K562 (cell line): ENCODE measurements at regions not wholly inside any gene's neighbourhood (a gene's known extent, or its start where the extent isn't known, plus 50 kb on each side); places are given as distances from the start of the nearest gene placed in this dataset.

ENCODE experiments used
- AFF1 ChIP-seq, 2 experiments: fragments of 450-650 bp; IDR thresholded peaks; 2 replicates each; pipeline ENCODE4 v1.6.1; 2018; ENCODE audit warnings: mild to moderate bottlenecking in 2 of 2, low read depth in 1 of 2; ENCODE audit not compliant: partially characterized antibody in 2 of 2
- BRD4 ChIP-seq: fragments of 200-600 bp; sonication (generic); IDR thresholded peaks from 2 replicates; pipeline ENCODE4 v1.6.1; 2017; ENCODE audit warnings: inconsistent platforms
- CTCF ChIP-seq, 3 experiments: IDR thresholded peaks in 2 of 3; conservative IDR thresholded peaks in 1 of 3; 2 replicates each; pipeline ENCODE4 v1.5.1; 2011 to 2012; ENCODE audit warnings: low read length in 3 of 3, mild to moderate bottlenecking in 3 of 3, control low read depth in 2 of 3, improper control_type of control experiment in 1 of 3, inconsistent platforms in 1 of 3, low read depth in 1 of 3, mixed read lengths in 1 of 3, moderate library complexity in 1 of 3; ENCODE audit not compliant: insufficient read depth in 2 of 3
- ETS2 ChIP-seq: IDR thresholded peaks from 2 replicates; pipeline ENCODE4 v1.6.1; 2016; ENCODE audit warnings: borderline replicate concordance, missing genetic modification characterization, mild to moderate bottlenecking, moderate library complexity, missing compliant biosample characterization; ENCODE audit not compliant: poor library complexity, severe bottlenecking
- NCOA1 ChIP-seq: fragments of 450-650 bp; IDR thresholded peaks from 2 replicates; pipeline ENCODE4 v1.6.1; 2016; ENCODE audit warnings: low read depth
- PHF8 ChIP-seq: fragments of 200-600 bp; sonication (generic); IDR thresholded peaks from 2 replicates; pipeline ENCODE4 v1.6.1; 2012; ENCODE audit warnings: mixed run types, mild to moderate bottlenecking, inconsistent platforms, low read length, moderate library complexity, borderline replicate concordance
- PRDM10 ChIP-seq: fragments of 450-650 bp; IDR thresholded peaks from 2 replicates; pipeline ENCODE4 v1.6.1; 2018; ENCODE audit not compliant: partially characterized antibody
- SMAD1 ChIP-seq: fragments of 150-350 bp; IDR thresholded peaks from 2 replicates; pipeline ENCODE4 v1.6.1; 2014; ENCODE audit warnings: low read length, low read depth; ENCODE audit not compliant: partially characterized antibody
- SRF ChIP-seq, 2 experiments: fragments of 250-450, 450-650 bp in 1 of 2; sonication (Bioruptor Pico) in 1 of 2; sonication (generic) in 1 of 2; formaldehyde crosslinking; IDR thresholded peaks; 2 replicates each; pipeline versions ENCODE4 v1.5.0 to v1.5.1; 2020 to 2022; ENCODE audit warnings: mild to moderate bottlenecking in 1 of 2, missing genetic modification reagents in 1 of 2
- TSC22D4 ChIP-seq: fragments of 450-650 bp; IDR thresholded peaks from 2 replicates; pipeline ENCODE4 v1.6.1; 2016; ENCODE audit warnings: missing genetic modification characterization, missing biosample characterization, control low read depth
- ZBTB1 ChIP-seq: sonication (generic); formaldehyde crosslinking; IDR thresholded peaks from 2 replicates; pipeline ENCODE4 v1.8.1; 2023; ENCODE audit warnings: missing genetic modification reagents, low read depth, mild to moderate bottlenecking, borderline replicate concordance
- ZBTB11 ChIP-seq, 3 experiments: fragments of 200-800 bp in 1 of 3; fragments of 250-450 bp in 1 of 3; fragments of 450-650 bp in 1 of 3; sonication (Bioruptor Pico) in 1 of 3; sonication (Bioruptor generic) in 1 of 3; formaldehyde crosslinking in 1 of 3; IDR thresholded peaks; 2 replicates each; pipeline versions ENCODE4 v1.6.1 to v1.8.0; 2016 to 2022; ENCODE audit warnings: mild to moderate bottlenecking in 2 of 3, missing genetic modification characterization in 2 of 3, missing compliant biosample characterization in 1 of 3, moderate library complexity in 1 of 3
- ZNF124 ChIP-seq: sonication (generic); formaldehyde crosslinking; IDR thresholded peaks from 2 replicates; pipeline ENCODE4 v1.8.1; 2022; ENCODE audit warnings: missing genetic modification reagents

GRCh38 chr18:30358555-30358954 lies 684.0 kb downstream of the DSC3 start:
- TF ChIP-seq CTCF (IDR thresholded peaks at IDR 0.05 in 2 of 3, conservative IDR thresholded peaks at IDR 0.05 in 1 of 3; ENCODE audit: insufficient read depth in 2 of 3, low read depth in 1 of 3, low read length in 3 of 3) (no peak), ZBTB1 (no peak), TSC22D4 (tag) (no peak), PRDM10 (no peak), SRF (CRISPR knock-in tag; IDR thresholded peaks at IDR 0.05) (no peak), PHF8 (no peak), SMAD1 (no peak), ZBTB11 (CRISPR knock-in tag; IDR thresholded peaks at IDR 0.05) (no peak), NCOA1 (no peak), ETS2 (tag) (no peak), AFF1 (IDR thresholded peaks at IDR 0.05; ENCODE audit: low read depth in 1 of 2, partially characterized antibody in 2 of 2) (no peak), BRD4 (no peak), ZNF124 (CRISPR knock-in tag) (no peak)
